Right forelimb (tissue), 1 donor: ENCODE measurements at regions not wholly inside any gene's neighbourhood (a gene's known extent, or its start where the extent isn't known, plus 50 kb on each side); places are given as distances from the start of the nearest gene placed in this dataset.
"Not testable (repeated sequence)": the region's sequence is repeated elsewhere in the genome, so short reads cannot be mapped to it uniquely, and the experiment has no call there.

ENCODE experiments used
- DNase-seq: peaks from one replicate; pipeline ENCODE4 v3.0.0-alpha.2; 2018

- DNase-seq = no peak
Observed at GRCh38 chr13:50277127-50277526, 261.9 kb downstream of the KCNRG start.

DNA sequence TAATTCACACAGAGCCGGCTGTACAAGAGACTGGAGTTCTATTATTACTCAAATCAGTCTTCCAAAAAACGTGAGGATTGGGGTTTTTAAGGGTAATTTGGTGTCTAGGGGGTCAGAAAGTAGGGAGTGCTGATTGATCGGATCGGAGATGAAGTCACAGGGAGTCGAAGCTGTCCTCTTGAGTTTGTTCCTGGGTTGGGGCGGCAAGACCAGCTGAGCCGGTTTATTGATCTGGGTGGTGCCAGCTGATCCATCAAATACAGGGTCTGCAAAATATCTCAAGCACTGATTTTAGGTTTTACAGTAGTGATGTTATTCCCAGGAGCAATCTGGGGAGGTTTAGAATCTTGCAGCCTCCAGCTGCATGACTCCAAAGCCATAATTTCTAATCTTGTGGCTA is 262.7 kb downstream of the KCNRG start:
- DNase-seq = no peak

- no peak for DNase-seq
Observed at GRCh38 chr13:50280441-50280937, 265.2 kb downstream of the KCNRG start.

DNA sequence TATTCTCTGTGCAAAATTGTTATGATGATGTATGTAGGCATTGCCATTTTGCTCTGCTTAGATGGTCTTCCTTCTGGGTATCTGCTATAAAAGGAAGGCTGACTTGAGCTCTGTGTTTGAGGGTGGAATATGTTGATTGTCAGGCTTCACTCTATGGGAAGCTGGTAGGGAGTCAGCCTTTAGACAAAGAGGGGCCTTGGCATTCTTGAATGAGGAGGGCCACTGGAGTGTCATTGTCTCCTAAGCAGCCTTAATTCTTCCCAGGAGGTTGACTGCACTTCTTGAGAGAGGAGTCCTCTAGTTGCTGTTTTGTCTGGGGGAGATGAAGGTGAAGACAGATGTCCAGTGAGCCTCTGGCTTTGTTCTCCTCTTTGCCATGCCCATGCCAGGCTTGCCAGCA is 266.8 kb downstream of the KCNRG start:
- DNase-seq = no peak

- no peak for DNase-seq
Observed at GRCh38 chr13:50283017-50283416, 267.8 kb downstream of the KCNRG start.

DNA sequence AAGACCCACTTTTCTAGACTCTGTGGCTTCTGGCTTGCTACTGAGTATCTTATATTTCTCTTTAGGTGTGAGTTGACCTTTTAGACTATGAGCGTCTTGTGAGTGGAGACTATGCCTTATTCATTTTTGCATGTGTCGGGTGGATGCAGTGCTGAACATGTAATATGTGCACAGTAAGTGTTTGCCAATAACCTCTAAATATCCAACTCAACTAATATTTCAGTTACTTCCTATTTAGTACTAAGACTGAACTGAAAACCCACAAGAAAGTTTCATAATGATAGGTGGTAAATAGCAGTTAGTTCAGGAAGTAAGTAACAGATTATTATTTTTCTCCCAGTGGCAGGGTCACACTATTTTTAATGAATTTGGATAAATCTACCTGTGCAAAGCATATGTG is 269.3 kb downstream of the KCNRG start:
- no peak for DNase-seq

DNA sequence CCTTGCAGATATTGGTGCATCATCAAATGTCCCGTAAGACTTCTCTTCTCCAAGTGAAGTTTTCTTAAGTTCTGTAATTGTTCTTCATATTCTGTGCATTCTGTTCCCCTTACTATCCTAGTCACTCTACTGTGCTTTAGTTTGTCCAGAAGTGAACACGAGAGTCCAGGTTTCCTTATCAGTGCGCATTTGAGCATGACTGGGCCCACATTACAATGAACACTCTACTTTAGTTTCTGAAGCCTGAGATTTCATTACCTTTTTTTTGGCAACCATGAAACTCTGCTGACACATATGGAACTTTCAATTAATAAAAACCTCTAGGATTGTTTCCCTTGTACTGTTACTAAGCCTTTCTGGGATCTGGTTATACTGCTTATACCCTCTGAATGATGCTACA is 270.0 kb downstream of the KCNRG start:
- DNase-seq = no peak

DNA sequence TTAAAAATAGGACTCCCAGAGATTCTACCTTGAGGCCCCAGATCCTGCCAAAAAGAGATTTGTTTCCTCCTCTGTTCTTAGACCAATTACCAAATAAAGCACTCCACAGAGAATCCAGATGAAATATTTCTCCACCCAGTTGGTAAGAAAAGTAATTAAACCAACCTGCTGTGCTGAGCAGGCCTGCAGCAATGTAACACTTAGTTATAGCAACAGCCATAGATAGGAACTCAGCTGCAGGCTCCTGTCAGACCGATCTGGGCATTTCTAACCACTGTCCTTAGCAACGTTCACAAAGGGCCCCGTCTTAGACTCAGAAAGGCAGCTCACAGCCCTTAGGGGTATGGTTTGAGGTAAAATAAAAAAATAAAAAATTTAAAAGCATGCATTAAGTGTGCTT is 271.1 kb downstream of the KCNRG start:
- DNase-seq = no peak

DNA sequence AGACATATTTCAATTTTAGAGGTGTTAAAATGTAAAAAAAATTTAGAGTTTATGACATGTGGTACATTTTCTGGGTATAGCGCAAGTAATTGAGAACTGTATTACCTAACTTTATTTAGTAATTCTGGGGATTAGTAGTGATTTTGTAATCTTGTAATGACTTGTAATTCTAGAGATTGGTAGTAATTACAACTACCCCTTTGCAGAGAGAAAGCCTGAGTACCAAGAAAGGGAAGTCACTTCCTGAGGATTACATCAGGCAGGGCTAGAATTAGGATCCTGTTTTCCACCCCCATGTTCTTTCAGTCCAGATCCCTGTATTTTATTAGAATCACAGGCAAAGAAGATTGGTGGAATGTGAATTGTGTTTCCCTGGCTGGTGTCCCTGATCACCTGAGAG is 274.9 kb downstream of the KCNRG start:
- DNase-seq = no peak

DNA sequence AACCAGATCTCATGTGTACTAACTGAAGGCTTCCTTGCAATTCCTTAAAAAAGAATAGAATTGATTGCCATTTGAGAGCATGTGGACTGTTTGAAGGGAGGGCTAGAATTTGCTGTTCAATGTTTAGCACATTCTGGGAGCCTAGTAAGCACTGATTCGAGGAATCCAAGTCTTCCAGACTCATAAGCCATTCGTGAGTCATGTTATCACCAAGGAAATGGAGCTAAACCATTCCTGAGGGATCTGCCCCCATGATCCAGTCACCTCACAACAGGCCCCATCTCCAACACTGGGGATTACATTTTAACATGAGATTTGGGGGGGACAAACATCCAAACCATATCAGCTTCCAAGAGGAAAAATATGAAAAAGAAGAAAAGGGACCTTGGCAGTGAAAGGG is 276.4 kb downstream of the KCNRG start:
- no peak for DNase-seq

DNA sequence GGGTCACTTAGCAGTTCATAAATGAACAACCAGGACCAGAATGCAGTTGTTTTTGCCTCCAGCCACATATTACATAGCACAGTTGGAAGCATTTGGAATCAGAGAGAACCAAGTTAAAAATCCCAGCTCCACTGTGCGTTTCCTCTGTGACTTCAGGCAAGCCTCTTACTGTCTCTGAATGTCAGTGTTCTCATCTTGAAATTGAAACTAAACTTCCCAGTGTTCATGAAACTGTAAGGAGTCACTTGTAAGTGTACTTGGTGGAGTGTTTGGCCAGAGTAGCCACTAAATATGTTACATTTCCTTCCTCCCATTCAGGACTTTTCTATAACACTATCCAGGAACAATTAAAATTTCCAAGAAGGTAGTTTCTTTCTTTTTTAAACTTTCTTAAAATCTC is 276.8 kb downstream of the KCNRG start:
- DNase-seq = no peak

- not testable (repeated sequence) for DNase-seq
Observed at GRCh38 chr13:50294425-50294824, 279.2 kb downstream of the KCNRG start.

GRCh38 chr13:50299546-50300249 is 284.5 kb downstream of the KCNRG start:
- DNase-seq = no peak

DNA sequence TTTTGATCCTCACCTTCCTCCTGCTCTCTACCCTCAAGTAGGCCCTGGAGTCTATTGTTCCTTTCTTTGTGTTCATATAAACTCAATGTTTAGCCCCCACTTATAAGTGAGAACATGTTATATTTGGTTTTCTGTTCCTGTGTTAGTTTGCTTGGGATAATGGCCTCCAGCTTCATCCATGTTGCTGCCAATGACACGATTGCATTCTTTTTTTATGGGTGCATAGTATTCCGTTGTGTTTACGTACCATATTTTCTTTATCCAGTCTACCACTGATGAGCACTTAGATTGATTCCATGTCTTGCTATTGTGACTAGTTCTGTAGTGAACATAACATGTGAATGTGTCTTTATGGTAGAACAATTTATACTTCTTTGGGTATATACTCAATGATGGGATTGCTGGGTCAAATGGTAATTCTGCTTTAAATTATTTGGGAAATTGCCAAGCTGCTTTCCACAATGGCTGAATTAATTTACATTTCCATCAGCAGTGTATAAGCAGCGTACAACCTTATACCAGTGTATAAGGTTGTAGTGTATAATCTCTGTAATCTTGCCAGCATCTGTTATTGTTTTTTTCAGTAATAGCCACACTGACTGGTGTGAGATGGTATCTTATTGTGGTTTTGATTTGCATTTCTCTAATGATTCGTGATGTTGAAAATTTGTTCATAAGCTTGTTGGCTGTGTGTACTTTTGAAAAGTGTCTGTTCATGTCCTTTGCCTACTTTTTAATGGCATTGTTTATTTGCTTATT is 288.9 kb downstream of the KCNRG start:
- DNase-seq = no peak

DNA sequence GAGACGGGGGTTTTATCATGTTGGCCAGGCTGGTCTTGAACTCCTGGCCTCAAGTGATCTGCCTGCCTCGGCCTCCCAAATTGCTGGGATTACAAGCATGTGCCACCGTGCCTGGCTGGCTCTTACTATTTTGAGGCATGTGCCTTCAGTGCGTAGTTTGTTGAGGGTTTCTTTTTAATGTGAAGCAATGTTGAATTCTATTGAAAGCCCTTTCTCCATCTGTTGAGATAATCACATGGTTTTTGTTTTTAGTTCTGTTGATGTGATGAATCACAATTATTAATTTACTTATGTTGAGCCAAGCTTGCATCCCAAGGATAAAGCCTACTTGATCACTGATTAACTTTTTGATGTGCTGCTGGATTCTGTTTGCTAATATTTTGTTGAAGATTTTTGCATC is 290.9 kb downstream of the KCNRG start:
- DNase-seq = no peak

DNA sequence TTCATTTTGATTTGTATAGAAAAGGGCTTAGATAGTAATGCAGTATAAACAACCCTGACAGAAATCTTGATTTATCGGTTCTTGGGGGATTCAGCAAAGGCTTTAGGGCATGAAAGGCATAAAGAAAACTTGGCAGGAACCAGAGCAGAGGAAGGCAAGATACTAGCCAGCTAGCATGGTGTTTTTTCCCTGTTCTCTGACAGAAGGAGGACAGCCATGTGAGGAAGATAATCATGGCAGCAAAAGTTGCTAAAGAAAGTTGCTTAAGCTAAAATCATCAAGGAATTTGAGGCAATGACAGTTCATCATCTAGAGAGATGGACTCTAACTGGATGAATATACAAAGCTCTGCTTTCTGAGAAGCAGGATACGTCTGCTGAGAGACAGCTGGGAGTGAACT is 294.1 kb downstream of the KCNRG start:
- no peak for DNase-seq

GRCh38 chr13:50309882-50310594 is 294.8 kb downstream of the KCNRG start:
- no peak for DNase-seq

DNA sequence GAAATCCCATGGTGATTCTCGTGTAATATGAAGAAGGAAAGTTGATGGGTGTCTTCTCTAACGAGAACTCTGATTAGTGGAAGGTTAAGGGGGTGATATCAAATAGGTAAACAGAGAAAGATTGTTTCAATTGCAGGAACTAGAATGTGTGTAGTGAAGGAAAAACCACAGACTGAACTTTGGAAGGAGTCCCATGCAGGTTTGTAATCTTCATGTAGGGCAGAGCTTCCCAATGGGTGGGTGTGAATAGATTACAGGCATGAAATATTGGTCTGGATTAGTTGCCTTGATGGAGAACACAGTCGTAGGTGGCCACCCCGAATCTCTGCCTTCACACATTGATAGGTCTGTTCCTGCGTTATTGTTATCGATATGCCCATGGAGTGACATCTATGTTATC is 295.5 kb downstream of the KCNRG start:
- no peak for DNase-seq

DNA sequence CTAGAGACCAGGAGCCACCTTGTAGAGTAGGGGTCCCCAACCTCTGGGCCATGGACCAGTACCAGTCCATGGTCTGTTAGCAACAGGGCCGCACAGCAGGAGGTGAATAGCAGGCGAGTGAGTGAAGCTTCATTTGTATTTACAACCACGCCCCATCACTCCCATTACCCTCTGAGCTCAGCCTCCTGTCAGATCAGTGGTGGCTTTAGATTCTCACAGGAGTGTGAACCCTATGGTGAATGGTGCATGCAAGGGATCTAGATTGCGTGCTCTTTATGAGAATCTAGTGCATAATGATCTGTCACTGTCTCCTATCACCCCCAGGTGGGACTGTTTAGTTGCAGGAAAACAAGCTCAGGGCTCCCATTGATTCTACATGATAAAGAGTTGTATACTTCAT is 303.6 kb downstream of the KCNRG start:
- no peak for DNase-seq

GRCh38 chr13:50319635-50320255 is 304.5 kb downstream of the KCNRG start:
- no peak for DNase-seq

- no peak for DNase-seq
Observed at GRCh38 chr13:50320271-50320862, 305.1 kb downstream of the KCNRG start.

DNA sequence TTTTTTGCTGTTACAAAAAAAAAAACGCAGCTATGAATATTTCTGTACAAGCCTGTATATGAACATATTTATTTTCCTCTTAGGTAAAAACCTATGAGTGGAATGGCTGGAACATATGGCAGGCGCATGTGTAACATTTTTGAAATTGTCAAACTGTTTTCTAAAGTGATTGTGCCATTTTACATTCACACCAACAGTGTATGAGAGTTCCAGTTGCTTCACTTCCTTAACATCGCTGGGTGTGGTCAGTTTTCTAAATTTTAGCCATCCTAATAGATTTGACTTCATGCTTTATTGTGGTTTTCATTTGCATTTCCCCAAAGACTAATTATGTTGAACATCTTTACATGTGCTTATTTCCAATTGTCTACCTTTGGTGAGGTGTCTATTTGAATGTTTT is 306.8 kb downstream of the KCNRG start:
- no peak for DNase-seq
